ENCODE measurements at regions not wholly inside any gene's neighbourhood (a gene's known extent, or its start where the extent isn't known, plus 50 kb on each side); places are given as distances from the start of the nearest gene placed in this dataset.

DNA sequence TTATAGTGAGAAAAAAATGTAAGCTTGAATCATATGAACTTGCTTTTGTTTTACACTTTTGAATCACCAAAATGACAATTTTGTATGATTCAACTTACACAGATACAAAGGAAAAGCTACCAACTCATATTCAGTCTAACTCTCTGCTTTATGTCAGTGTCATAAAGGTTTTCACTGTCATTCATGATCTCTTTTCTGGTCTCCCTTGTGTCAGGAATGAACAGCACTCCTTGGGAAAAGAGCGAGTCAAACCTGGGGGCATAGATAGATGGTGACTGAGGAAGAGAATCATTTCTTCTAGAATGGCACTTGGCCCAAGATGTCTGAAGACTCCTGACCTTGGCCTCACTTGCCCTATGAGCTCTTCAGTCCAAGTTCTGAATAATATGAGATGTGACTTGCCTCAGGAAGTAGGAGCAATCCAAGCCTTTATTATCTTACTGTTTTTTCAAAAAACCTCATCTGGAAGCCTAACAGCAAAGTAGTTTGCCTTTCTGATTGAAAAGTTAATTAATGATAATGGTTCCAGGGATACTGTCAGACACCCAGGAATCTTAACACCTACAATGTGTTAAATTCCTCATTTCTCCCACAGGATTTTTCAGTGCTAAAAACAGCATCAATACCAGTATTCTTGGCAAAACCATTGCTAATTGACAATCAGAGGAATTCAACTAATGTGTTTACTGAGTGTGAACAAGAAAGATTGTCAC is 270.0 kb upstream of the HSF2 start:
- no peak for DNase-seq
- no peak for ATAC-seq
- H3K4me3 Mint-ChIP-seq, result no peak overlapping the region
- H3K4me1 Mint-ChIP-seq, result peaks cover 6% of the 10 kb centered on the region
- H3K9me3 Mint-ChIP-seq (ENCODE audit: low read depth), result peaks cover 2% of the 10 kb centered on the region
- CTCF ChIA-PET, result no interaction called here
- H3K36me3 Mint-ChIP-seq, result no peaks in the 10 kb centered on the region
- H3K27ac Mint-ChIP-seq, result no peak overlapping the region
- H3K27me3 Mint-ChIP-seq, result no peaks in the 10 kb centered on the region

- Mint-ChIP-seq H3K27me3 (no peaks in the 10 kb centered on the region), H3K27ac (no peak overlapping the region), H3K9me3 (ENCODE audit: low read depth) (peaks cover 2% of the 10 kb centered on the region), H3K4me1 (peaks cover 6% of the 10 kb centered on the region), H3K36me3 (no peaks in the 10 kb centered on the region), H3K4me3 (no peak overlapping the region)
- ATAC-seq (no peak), DNase-seq (no peak)
- CTCF ChIA-PET, result no interaction called here
Observed at GRCh38 chr6:122130026-122130348, 269.5 kb upstream of the HSF2 start.

GRCh38 chr6:122130518-122130917 is 268.9 kb upstream of the HSF2 start:
- H3K27ac Mint-ChIP-seq, result no peak overlapping the region
- H3K9me3 Mint-ChIP-seq (ENCODE audit: low read depth), result peaks cover 2% of the 10 kb centered on the region
- CTCF ChIA-PET, result no interaction called here

GRCh38 chr6:122136386-122136785 is 263.1 kb upstream of the HSF2 start:
- Mint-ChIP-seq H3K36me3 (no peaks in the 10 kb centered on the region), H3K27ac (no peak overlapping the region), H3K9me3 (ENCODE audit: low read depth) (no peaks in the 10 kb centered on the region), H3K4me1 (no peaks in the 10 kb centered on the region), H3K4me3 (no peak overlapping the region), H3K27me3 (no peaks in the 10 kb centered on the region)
- no peak for ATAC-seq
- CTCF ChIA-PET, result no interaction called here
- DNase-seq, result no peak

More at GRCh38 chr6:122130518-122130917, 268.9 kb upstream of the HSF2 start:
- ATAC-seq, result no peak
- DNase-seq, result no peak
- Mint-ChIP-seq H3K4me1 (peaks cover 6% of the 10 kb centered on the region), H3K36me3 (no peaks in the 10 kb centered on the region), H3K27me3 (no peaks in the 10 kb centered on the region), H3K4me3 (no peak overlapping the region)

DNA sequence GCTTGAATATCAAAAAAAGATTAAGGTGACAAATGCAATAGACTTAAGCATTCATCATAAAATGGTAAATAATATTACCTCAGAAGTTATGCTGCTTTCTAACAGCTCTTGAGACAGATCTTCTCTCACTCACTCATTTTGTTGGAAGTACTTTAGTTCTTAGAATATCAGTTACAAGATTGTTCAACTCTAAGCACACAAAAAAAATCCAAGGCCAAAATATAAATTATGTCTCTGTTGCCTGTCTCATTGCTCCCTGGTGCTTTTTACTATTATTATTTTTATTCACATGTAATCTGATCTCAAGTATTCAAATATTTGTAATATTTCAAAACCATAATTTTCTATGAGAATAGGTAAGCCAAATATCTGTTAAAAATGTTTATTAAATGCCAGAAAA is 259.4 kb upstream of the HSF2 start:
- Mint-ChIP-seq H3K4me3 (no peak overlapping the region), H3K27ac (no peak overlapping the region), H3K9me3 (ENCODE audit: low read depth) (no peaks in the 10 kb centered on the region), H3K4me1 (no peaks in the 10 kb centered on the region), H3K27me3 (no peaks in the 10 kb centered on the region), H3K36me3 (no peaks in the 10 kb centered on the region)
- ATAC-seq (no peak), DNase-seq (no peak)
- CTCF ChIA-PET, result no interaction called here

DNA sequence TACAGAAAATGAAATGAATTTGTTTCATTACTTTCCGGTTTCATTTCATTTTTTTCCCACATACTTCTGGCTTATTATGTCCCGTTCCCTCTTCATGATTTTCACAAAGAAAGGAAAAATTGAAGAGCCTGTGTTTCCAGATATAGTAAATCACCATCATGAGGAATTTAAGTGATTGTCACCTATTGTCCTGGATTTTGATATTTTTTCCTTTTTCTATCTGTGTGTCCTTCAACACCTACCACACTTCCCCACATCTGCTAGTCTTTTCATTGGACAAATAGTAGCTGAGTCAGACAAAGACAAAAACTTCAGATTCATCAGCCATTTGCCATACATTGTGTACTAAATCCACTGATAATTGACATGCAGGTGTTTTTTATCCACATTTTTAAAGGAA is 258.2 kb upstream of the HSF2 start:
- H3K27me3 Mint-ChIP-seq, result no peaks in the 10 kb centered on the region
- H3K27ac Mint-ChIP-seq, result no peak overlapping the region
- no peaks in the 10 kb centered on the region for H3K36me3 Mint-ChIP-seq
- H3K4me3 Mint-ChIP-seq, result no peak overlapping the region
- ATAC-seq (no peak), DNase-seq (no peak)
- H3K4me1 Mint-ChIP-seq, result no peaks in the 10 kb centered on the region
- no peaks in the 10 kb centered on the region for H3K9me3 Mint-ChIP-seq (ENCODE audit: low read depth)
- CTCF ChIA-PET, result no interaction called here

GRCh38 chr6:122143813-122144601 is 255.4 kb upstream of the HSF2 start:
- ATAC-seq, result no peak
- no peaks in the 10 kb centered on the region for H3K36me3 Mint-ChIP-seq
- no peak overlapping the region for H3K27ac Mint-ChIP-seq
- no peaks in the 10 kb centered on the region for H3K9me3 Mint-ChIP-seq (ENCODE audit: low read depth)
- DNase-seq, result no peak
- CTCF ChIA-PET, result no interaction called here
- H3K4me3 Mint-ChIP-seq, result no peak overlapping the region
- H3K27me3 Mint-ChIP-seq, result no peaks in the 10 kb centered on the region
- H3K4me1 Mint-ChIP-seq, result no peaks in the 10 kb centered on the region

DNA sequence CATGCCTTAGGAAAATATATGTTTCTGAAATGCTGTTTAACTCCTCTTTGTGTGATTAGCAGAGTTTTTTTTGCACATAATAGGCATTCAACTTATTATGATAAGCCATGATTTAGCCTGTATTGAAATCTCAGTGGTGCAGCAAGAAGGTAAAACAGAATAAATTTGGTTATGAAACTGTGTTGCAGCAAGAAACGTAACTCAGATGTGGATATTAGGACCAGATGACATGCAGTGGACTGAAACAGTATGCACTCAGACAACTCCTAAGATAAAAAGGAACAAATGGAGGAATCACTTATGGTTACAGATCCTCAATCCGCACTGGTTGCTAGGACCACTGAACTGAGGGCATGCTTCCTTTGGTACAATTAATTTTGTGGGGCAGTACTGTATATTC is 254.2 kb upstream of the HSF2 start:
- Mint-ChIP-seq H3K27ac (no peak overlapping the region), H3K36me3 (no peaks in the 10 kb centered on the region), H3K27me3 (no peaks in the 10 kb centered on the region), H3K9me3 (ENCODE audit: low read depth) (no peaks in the 10 kb centered on the region), H3K4me1 (no peaks in the 10 kb centered on the region), H3K4me3 (no peak overlapping the region)
- DNase-seq, result no peak
- ATAC-seq, result no peak
- CTCF ChIA-PET, result no interaction called here

GRCh38 chr6:122145741-122146240 is 253.7 kb upstream of the HSF2 start:
- Mint-ChIP-seq H3K27ac (no peak overlapping the region), H3K4me1 (no peaks in the 10 kb centered on the region), H3K4me3 (no peak overlapping the region), H3K27me3 (no peaks in the 10 kb centered on the region), H3K36me3 (no peaks in the 10 kb centered on the region), H3K9me3 (ENCODE audit: low read depth) (no peaks in the 10 kb centered on the region)
- no peak for ATAC-seq
- CTCF ChIA-PET, result no interaction called here
- DNase-seq, result no peak

GRCh38 chr6:122147291-122147690 is 252.2 kb upstream of the HSF2 start:
- CTCF ChIA-PET, result interaction anchor here (1.2 kb wide), 1 partner anchor 8 kb away, joined by 3 read pairs; no protein-coding TSS in a partner anchor
- no peaks in the 10 kb centered on the region for H3K4me1 Mint-ChIP-seq

GRCh38 chr6:122151066-122151465 is 248.4 kb upstream of the HSF2 start:
- ATAC-seq (no peak), DNase-seq (no peak)
- Mint-ChIP-seq H3K4me1 (no peaks in the 10 kb centered on the region), H3K36me3 (no peaks in the 10 kb centered on the region), H3K4me3 (no peak overlapping the region), H3K27ac (no peak overlapping the region), H3K27me3 (no peaks in the 10 kb centered on the region), H3K9me3 (ENCODE audit: low read depth) (no peaks in the 10 kb centered on the region)
- CTCF ChIA-PET, result no interaction called here

More at GRCh38 chr6:122147291-122147690, 252.2 kb upstream of the HSF2 start:
- H3K4me3 Mint-ChIP-seq, result no peak overlapping the region
- no peaks in the 10 kb centered on the region for H3K36me3 Mint-ChIP-seq
- no peaks in the 10 kb centered on the region for H3K9me3 Mint-ChIP-seq (ENCODE audit: low read depth)
- no peak for ATAC-seq
- H3K27ac Mint-ChIP-seq, result no peak overlapping the region
- H3K27me3 Mint-ChIP-seq, result no peaks in the 10 kb centered on the region
- no peak for DNase-seq

DNA sequence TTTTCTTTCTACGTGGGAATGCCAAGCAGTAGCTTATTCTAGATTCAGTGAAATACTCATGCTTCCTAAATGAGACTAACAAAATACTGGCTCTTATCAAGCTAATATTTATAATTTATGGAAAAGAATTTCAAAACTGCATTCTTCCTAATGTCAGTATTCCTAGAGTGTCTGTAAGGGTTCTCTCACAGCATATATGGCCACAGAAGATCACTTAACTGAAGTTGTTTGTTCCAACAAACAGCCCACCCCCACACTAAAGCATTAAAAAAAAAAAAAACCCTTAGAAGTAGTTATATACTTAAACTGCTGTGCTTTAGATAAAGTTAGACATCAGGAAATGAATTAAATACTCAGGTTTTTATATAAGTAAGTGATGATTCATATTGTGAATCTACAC is 247.7 kb upstream of the HSF2 start:
- CTCF ChIA-PET, result no interaction called here
- ATAC-seq (no peak), DNase-seq (no peak)

DNA sequence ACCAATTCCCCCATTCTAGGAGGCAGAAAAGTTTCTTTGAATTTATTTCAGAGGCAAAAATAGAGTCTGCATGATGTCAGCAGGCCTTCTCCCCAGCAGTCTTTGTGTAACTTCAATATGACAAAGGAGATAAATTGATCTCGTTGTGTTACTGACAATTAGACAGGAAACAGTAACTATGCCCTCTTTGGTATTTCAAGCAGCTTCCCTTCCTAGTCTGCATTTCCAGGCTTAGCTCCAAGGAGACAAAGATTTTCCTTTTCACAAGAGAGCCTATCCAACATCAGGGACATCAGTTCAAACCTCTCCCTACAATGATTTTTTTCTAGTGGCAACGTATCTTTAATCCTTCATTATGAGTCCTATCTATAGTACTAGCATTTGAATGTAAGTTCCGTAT is 245.9 kb upstream of the HSF2 start:
- DNase-seq, result no peak
- Mint-ChIP-seq H3K36me3 (no peaks in the 10 kb centered on the region), H3K27ac (no peak overlapping the region)

More for the DNA sequence above, 247.7 kb upstream of the HSF2 start:
- Mint-ChIP-seq H3K36me3 (no peaks in the 10 kb centered on the region), H3K4me3 (no peak overlapping the region), H3K27me3 (no peaks in the 10 kb centered on the region), H3K9me3 (ENCODE audit: low read depth) (no peaks in the 10 kb centered on the region), H3K4me1 (no peaks in the 10 kb centered on the region), H3K27ac (no peak overlapping the region)

DNA sequence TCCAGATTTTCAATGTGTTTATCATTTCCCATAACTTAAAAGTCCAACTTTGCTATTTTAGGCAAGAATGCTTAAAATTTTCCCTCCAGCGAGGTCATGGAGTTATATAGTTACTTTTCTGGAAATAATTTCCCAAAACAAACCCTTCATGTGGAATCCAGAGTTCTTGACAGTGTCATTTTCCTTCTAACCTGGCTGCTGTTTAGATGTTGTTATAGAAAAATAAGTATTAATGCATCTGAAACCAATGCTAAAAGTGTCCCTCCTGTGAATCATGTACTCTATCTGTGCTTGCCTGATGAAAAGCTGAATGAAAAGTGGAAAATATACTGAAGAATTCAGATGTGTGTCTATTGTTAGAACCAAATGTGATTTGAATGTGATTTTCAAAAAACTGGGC is 245.3 kb upstream of the HSF2 start:
- CTCF ChIA-PET, result no interaction called here
- Mint-ChIP-seq H3K36me3 (no peaks in the 10 kb centered on the region), H3K4me1 (no peaks in the 10 kb centered on the region), H3K27ac (no peak overlapping the region), H3K27me3 (no peaks in the 10 kb centered on the region), H3K9me3 (ENCODE audit: low read depth) (no peaks in the 10 kb centered on the region), H3K4me3 (no peak overlapping the region)
- ATAC-seq (no peak), DNase-seq (no peak)

More for the DNA sequence above, 245.9 kb upstream of the HSF2 start:
- no peaks in the 10 kb centered on the region for H3K9me3 Mint-ChIP-seq (ENCODE audit: low read depth)
- no peaks in the 10 kb centered on the region for H3K27me3 Mint-ChIP-seq
- H3K4me3 Mint-ChIP-seq, result no peak overlapping the region
- CTCF ChIA-PET, result no interaction called here
- no peaks in the 10 kb centered on the region for H3K4me1 Mint-ChIP-seq
- ATAC-seq, result no peak

All from activated CD8-positive, alpha-beta memory T cell treated with anti-CD3 and anti-CD28 coated beads, Interleukin-2, amount 10 ng/mL, durations not matched to agents 7 days and 5 days (primary cell).